ENCODE measurements at regions not wholly inside any gene's neighbourhood (a gene's known extent, or its start where the extent isn't known, plus 50 kb on each side); places are given as distances from the start of the nearest gene placed in this dataset.

- TF ChIP-seq CTCF (IDR thresholded peaks at IDR 0.05) (no peak), POLR2AphosphoS5 (IDR thresholded peaks at IDR 0.05) (no peak), POLR2A (IDR thresholded peaks at IDR 0.05) (no peak)
Measured at GRCh38 chr11:71112454-71112853, 139.9 kb downstream of the SHANK2 start.

Data from transverse colon (tissue), 4 donors.